ENCODE measurements at regions not wholly inside any gene's neighbourhood (a gene's known extent, or its start where the extent isn't known, plus 50 kb on each side); places are given as distances from the start of the nearest gene placed in this dataset.
A peak's percentile ranks its signal among the peaks of the same experiment; 100 is the strongest.

GRCh38 chr1:234699795-234700665, 90.1 kb upstream of the IRF2BP2 start:
- H3K4me1 ChIP-seq (ENCODE audit: control extremely low read depth in 1 of 4, control insufficient read depth in 4 of 4, insufficient read depth in 4 of 4, low read length in 3 of 4), result peaks cover 0 to 7% (median 3%) of the 10 kb centered on the region in 4 experiments
- no peak overlapping the region for H3K4me3 ChIP-seq (ENCODE audit: control insufficient read depth in 1 of 7, extremely low read depth in 1 of 7, insufficient read depth in 4 of 7, low read depth in 2 of 7, low read length in 6 of 7)
- no peak overlapping the region for H3K27ac ChIP-seq (ENCODE audit: insufficient read depth in 1 of 2, low read depth in 1 of 2, low read length in 2 of 2, poor library complexity in 1 of 2, severe bottlenecking in 2 of 2)
- peak in 2 of 3 donors; percentile 61 to 70 for DNase-seq
- H3K36me3 ChIP-seq (ENCODE audit: control insufficient read depth in 4 of 4, insufficient read depth in 4 of 4, low read length in 3 of 4), result no peaks in the 10 kb centered on the region
- H3K27me3 ChIP-seq (replicated peaks in 2 of 5; ENCODE audit: control insufficient read depth in 4 of 5, insufficient read depth in 5 of 5, low read length in 4 of 5), result no peaks in the 10 kb centered on the region
- 86% methylated on average over 5 of the region's 7 CpGs for WGBS (ENCODE audit: insufficient coverage)
- ChIA-PET POLR2A (interaction anchor here (1.6 kb wide), 1 partner anchor 18 kb away, joined by 5 read pairs; no protein-coding TSS in a partner anchor), CTCF (interaction anchor here (0.9 to 1.7 kb wide), 8 partner anchors 9 to 43 kb away, joined by 3 to 6 read pairs (median 4); no protein-coding TSS in a partner anchor)
- H3K9me3 ChIP-seq (ENCODE audit: control extremely low read depth in 1 of 5, control insufficient read depth in 4 of 5, insufficient read depth in 2 of 5, low read depth in 1 of 5, low read length in 4 of 5), result no peaks in the 10 kb centered on the region

- POLR2A ChIA-PET, result no interaction called here
- Histone ChIP-seq H3K4me3 (ENCODE audit: control insufficient read depth in 1 of 7, extremely low read depth in 1 of 7, insufficient read depth in 4 of 7, low read depth in 2 of 7, low read length in 6 of 7) (no peak overlapping the region), H3K4me1 (ENCODE audit: control extremely low read depth in 1 of 4, control insufficient read depth in 4 of 4, insufficient read depth in 4 of 4, low read length in 3 of 4) (peaks cover 0 to 7% (median 3%) of the 10 kb centered on the region in 4 experiments), H3K27ac (ENCODE audit: insufficient read depth in 1 of 2, low read depth in 1 of 2, low read length in 2 of 2, poor library complexity in 1 of 2, severe bottlenecking in 2 of 2) (no peak overlapping the region), H3K27me3 (replicated peaks in 2 of 5; ENCODE audit: control insufficient read depth in 4 of 5, insufficient read depth in 5 of 5, low read length in 4 of 5) (no peaks in the 10 kb centered on the region), H3K36me3 (ENCODE audit: control insufficient read depth in 4 of 4, insufficient read depth in 4 of 4, low read length in 3 of 4) (no peaks in the 10 kb centered on the region), H3K9me3 (ENCODE audit: control extremely low read depth in 1 of 5, control insufficient read depth in 4 of 5, insufficient read depth in 2 of 5, low read depth in 1 of 5, low read length in 4 of 5) (no peaks in the 10 kb centered on the region)
- CTCF ChIA-PET, result no interaction called here
- no peak for DNase-seq
- WGBS (ENCODE audit: insufficient coverage), result 92% methylated on average over 6 of the region's 6 CpGs
Measured at GRCh38 chr1:234698686-234699085, 88.7 kb upstream of the IRF2BP2 start.

DNA sequence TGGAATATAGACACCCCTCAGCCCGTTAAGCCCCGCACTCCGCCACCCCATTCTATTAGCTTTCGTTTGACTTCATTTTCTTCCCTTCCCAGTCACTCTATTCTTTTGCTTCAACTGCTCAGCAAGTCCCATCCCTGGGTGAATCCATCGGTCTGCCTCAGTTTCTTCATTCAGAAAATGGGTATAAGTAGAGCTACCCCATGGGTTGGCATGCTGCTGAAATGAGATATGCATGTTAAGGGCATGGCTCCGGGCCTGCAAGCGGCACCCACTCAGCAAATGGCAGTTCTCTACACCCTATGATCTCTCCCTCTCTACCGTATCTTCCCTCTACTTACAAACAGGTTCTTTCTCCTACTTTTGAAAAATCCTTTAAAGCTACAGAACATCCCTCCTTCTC, 87.8 kb upstream of the IRF2BP2 start:
- H3K4me3 ChIP-seq (ENCODE audit: control insufficient read depth in 1 of 7, extremely low read depth in 1 of 7, insufficient read depth in 4 of 7, low read depth in 2 of 7, low read length in 6 of 7), result no peak overlapping the region
- no peak for DNase-seq
- H3K27ac ChIP-seq (ENCODE audit: insufficient read depth in 1 of 2, low read depth in 1 of 2, low read length in 2 of 2, poor library complexity in 1 of 2, severe bottlenecking in 2 of 2), result no peak overlapping the region
- no peaks in the 10 kb centered on the region for H3K27me3 ChIP-seq (replicated peaks in 2 of 5; ENCODE audit: control insufficient read depth in 4 of 5, insufficient read depth in 5 of 5, low read length in 4 of 5)
- H3K36me3 ChIP-seq (ENCODE audit: control insufficient read depth in 4 of 4, insufficient read depth in 4 of 4, low read length in 3 of 4), result no peaks in the 10 kb centered on the region
- ChIA-PET CTCF (interaction anchor here (0.8 to 1.4 kb wide), 3 partner anchors 19 to 24 kb away, joined by 3 to 6 read pairs (median 4); no protein-coding TSS in a partner anchor), POLR2A (no interaction called here)
- 98% methylated on average over 7 of the region's 8 CpGs for WGBS (ENCODE audit: insufficient coverage)
- H3K4me1 ChIP-seq (ENCODE audit: control extremely low read depth in 1 of 4, control insufficient read depth in 4 of 4, insufficient read depth in 4 of 4, low read length in 3 of 4), result peaks cover 0 to 7% (median 3%) of the 10 kb centered on the region in 4 experiments
- H3K9me3 ChIP-seq (ENCODE audit: control extremely low read depth in 1 of 5, control insufficient read depth in 4 of 5, insufficient read depth in 2 of 5, low read depth in 1 of 5, low read length in 4 of 5), result no peaks in the 10 kb centered on the region

DNA sequence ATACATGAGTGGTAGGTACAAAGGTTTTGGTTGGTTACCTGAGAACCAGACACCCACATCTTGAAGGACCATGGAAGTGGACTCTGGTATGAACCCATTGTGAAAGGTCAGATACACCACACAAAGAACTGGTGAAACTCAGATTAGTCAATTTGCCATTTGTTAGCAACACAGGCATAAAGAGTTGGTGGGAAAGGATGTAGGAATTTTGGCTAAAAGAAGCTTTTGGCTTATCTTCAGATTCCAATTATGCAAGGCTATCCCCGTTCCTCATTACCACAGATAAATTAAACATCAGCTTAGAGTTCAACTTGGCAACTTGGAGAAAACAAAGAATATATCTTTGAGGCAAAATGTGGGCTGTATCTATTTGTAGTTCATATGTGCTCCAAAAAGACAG, 87.0 kb upstream of the IRF2BP2 start:
- Histone ChIP-seq H3K4me1 (ENCODE audit: control extremely low read depth in 1 of 4, control insufficient read depth in 4 of 4, insufficient read depth in 4 of 4, low read length in 3 of 4) (peaks cover 0 to 7% (median 3%) of the 10 kb centered on the region in 4 experiments), H3K36me3 (ENCODE audit: control insufficient read depth in 4 of 4, insufficient read depth in 4 of 4, low read length in 3 of 4) (no peaks in the 10 kb centered on the region), H3K27me3 (replicated peaks in 2 of 5; ENCODE audit: control insufficient read depth in 4 of 5, insufficient read depth in 5 of 5, low read length in 4 of 5) (no peaks in the 10 kb centered on the region), H3K9me3 (ENCODE audit: control extremely low read depth in 1 of 5, control insufficient read depth in 4 of 5, insufficient read depth in 2 of 5, low read depth in 1 of 5, low read length in 4 of 5) (no peaks in the 10 kb centered on the region), H3K4me3 (ENCODE audit: control insufficient read depth in 1 of 7, extremely low read depth in 1 of 7, insufficient read depth in 4 of 7, low read depth in 2 of 7, low read length in 6 of 7) (no peak overlapping the region), H3K27ac (ENCODE audit: insufficient read depth in 1 of 2, low read depth in 1 of 2, low read length in 2 of 2, poor library complexity in 1 of 2, severe bottlenecking in 2 of 2) (no peak overlapping the region)
- POLR2A ChIA-PET, result no interaction called here
- CTCF ChIA-PET, result interaction anchor here (1.3 to 1.4 kb wide), 2 partner anchors 19 to 25 kb away, joined by 3 to 6 read pairs; no protein-coding TSS in a partner anchor
- WGBS (ENCODE audit: insufficient coverage), result no CpG with 5 or more reads among the region's 1 CpG
- no peak for DNase-seq

- no peak overlapping the region for H3K4me3 ChIP-seq (ENCODE audit: control insufficient read depth in 1 of 7, extremely low read depth in 1 of 7, insufficient read depth in 4 of 7, low read depth in 2 of 7, low read length in 6 of 7)
- no peaks in the 10 kb centered on the region for H3K9me3 ChIP-seq (ENCODE audit: control extremely low read depth in 1 of 5, control insufficient read depth in 4 of 5, insufficient read depth in 2 of 5, low read depth in 1 of 5, low read length in 4 of 5)
- no peaks in the 10 kb centered on the region for H3K27me3 ChIP-seq (replicated peaks in 2 of 5; ENCODE audit: control insufficient read depth in 4 of 5, insufficient read depth in 5 of 5, low read length in 4 of 5)
- peaks cover 0 to 7% (median 3%) of the 10 kb centered on the region in 4 experiments for H3K4me1 ChIP-seq (ENCODE audit: control extremely low read depth in 1 of 4, control insufficient read depth in 4 of 4, insufficient read depth in 4 of 4, low read length in 3 of 4)
- DNase-seq, result no peak
- 95% methylated on average over 8 of the region's 11 CpGs for WGBS (ENCODE audit: insufficient coverage)
- no peaks in the 10 kb centered on the region for H3K36me3 ChIP-seq (ENCODE audit: control insufficient read depth in 4 of 4, insufficient read depth in 4 of 4, low read length in 3 of 4)
- CTCF ChIA-PET, result no interaction called here
- no peak overlapping the region for H3K27ac ChIP-seq (ENCODE audit: insufficient read depth in 1 of 2, low read depth in 1 of 2, low read length in 2 of 2, poor library complexity in 1 of 2, severe bottlenecking in 2 of 2)
- POLR2A ChIA-PET, result no interaction called here
Measured at GRCh38 chr1:234696148-234696576, 86.2 kb upstream of the IRF2BP2 start.

DNA sequence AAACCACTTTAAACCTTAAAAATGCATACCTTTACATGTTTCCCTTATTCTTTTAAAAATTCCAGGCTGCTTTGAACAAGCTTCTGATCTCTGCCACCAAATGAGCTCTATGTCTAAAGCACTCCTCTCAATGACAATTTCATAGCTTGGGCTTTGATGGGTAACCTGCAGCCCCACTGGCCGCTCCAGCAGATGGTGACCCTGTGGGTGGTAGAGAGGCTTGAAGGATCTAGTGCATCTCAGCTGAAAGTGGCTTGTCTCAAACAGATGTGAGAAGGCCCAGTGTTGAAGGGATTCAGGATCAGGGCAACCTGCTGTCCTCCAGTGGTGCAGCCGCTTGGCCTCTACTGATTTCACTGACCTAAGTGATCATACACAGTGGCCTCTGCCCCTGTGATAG, 84.7 kb upstream of the IRF2BP2 start:
- ChIA-PET POLR2A (no interaction called here), CTCF (interaction anchor here (1.2 to 3.4 kb wide), 2 partner anchors 9 to 82 kb away, joined by 4 to 27 read pairs; no protein-coding TSS in a partner anchor)
- Histone ChIP-seq H3K4me3 (ENCODE audit: control insufficient read depth in 1 of 7, extremely low read depth in 1 of 7, insufficient read depth in 4 of 7, low read depth in 2 of 7, low read length in 6 of 7) (no peak overlapping the region), H3K27ac (ENCODE audit: insufficient read depth in 1 of 2, low read depth in 1 of 2, low read length in 2 of 2, poor library complexity in 1 of 2, severe bottlenecking in 2 of 2) (no peak overlapping the region), H3K9me3 (ENCODE audit: control extremely low read depth in 1 of 5, control insufficient read depth in 4 of 5, insufficient read depth in 2 of 5, low read depth in 1 of 5, low read length in 4 of 5) (no peaks in the 10 kb centered on the region), H3K4me1 (ENCODE audit: control extremely low read depth in 1 of 4, control insufficient read depth in 4 of 4, insufficient read depth in 4 of 4, low read length in 3 of 4) (peaks cover 0 to under 1% (median under 1%) of the 10 kb centered on the region in 4 experiments), H3K27me3 (replicated peaks in 2 of 5; ENCODE audit: control insufficient read depth in 4 of 5, insufficient read depth in 5 of 5, low read length in 4 of 5) (no peaks in the 10 kb centered on the region), H3K36me3 (ENCODE audit: control insufficient read depth in 4 of 4, insufficient read depth in 4 of 4, low read length in 3 of 4) (no peaks in the 10 kb centered on the region)
- DNase-seq, result no peak
- WGBS (ENCODE audit: insufficient coverage), result 83% methylated on average over 2 of the region's 2 CpGs

DNA sequence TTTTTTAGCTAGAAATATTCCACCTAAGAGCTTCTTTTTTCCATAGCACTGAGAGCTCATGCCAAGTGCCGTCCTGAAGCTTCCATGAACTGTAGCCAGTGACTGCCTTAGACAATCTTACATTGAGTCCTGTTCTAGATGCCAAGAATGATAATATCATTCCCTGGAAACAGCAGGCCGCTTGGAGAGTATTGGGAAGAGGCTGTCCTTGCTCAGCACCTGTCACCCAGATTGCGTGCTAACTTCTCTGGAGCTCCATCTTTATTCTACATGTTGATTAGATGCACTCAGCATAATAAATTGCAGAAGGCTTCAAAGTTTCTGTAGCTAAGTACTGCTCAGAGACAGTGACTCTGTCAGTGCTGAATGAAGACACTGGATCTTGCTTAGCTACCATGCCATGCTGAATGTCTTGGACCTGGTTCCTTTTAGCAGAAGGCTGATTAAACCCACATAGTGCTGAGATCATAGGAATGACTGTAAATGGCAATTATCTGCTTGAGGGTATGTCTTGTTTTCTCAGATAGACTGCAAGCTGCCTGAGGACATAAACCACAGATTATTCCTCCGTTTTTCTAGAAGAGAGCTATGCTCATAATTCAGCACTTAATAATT, 83.1 kb upstream of the IRF2BP2 start:
- Histone ChIP-seq H3K27ac (ENCODE audit: insufficient read depth in 1 of 2, low read depth in 1 of 2, low read length in 2 of 2, poor library complexity in 1 of 2, severe bottlenecking in 2 of 2) (no peak overlapping the region), H3K9me3 (ENCODE audit: control extremely low read depth in 1 of 5, control insufficient read depth in 4 of 5, insufficient read depth in 2 of 5, low read depth in 1 of 5, low read length in 4 of 5) (no peaks in the 10 kb centered on the region), H3K4me1 (ENCODE audit: control extremely low read depth in 1 of 4, control insufficient read depth in 4 of 4, insufficient read depth in 4 of 4, low read length in 3 of 4) (no peaks in the 10 kb centered on the region), H3K4me3 (ENCODE audit: control insufficient read depth in 1 of 7, extremely low read depth in 1 of 7, insufficient read depth in 4 of 7, low read depth in 2 of 7, low read length in 6 of 7) (no peak overlapping the region), H3K27me3 (replicated peaks in 2 of 5; ENCODE audit: control insufficient read depth in 4 of 5, insufficient read depth in 5 of 5, low read length in 4 of 5) (no peaks in the 10 kb centered on the region), H3K36me3 (ENCODE audit: control insufficient read depth in 4 of 4, insufficient read depth in 4 of 4, low read length in 3 of 4) (no peaks in the 10 kb centered on the region)
- WGBS (ENCODE audit: insufficient coverage), result 100% methylated on average over 3 of the region's 4 CpGs
- CTCF ChIA-PET, result interaction anchor here (1.3 to 3.4 kb wide), 3 partner anchors 10 to 160 kb away, joined by 3 to 27 read pairs (median 6); no protein-coding TSS in a partner anchor
- DNase-seq, result no peak
- POLR2A ChIA-PET, result no interaction called here
